Adrenal gland (tissue), 9 donors: ENCODE measurements at regions not wholly inside any gene's neighbourhood (a gene's known extent, or its start where the extent isn't known, plus 50 kb on each side); places are given as distances from the start of the nearest gene placed in this dataset.

Experiments
- DNase-seq, 7 donors: peaks; one replicate each; pipeline ENCODE4 v3.0.0-alpha.2; 2019 to 2020
- H3K27ac ChIP-seq, 5 donors: fragments of 200-600 bp; sonication (generic) in 4 of 5; 1 replicate in 3 of 5; 2 replicates in 2 of 5; pipeline versions ENCODE4 v1.5.1 to v1.8.0; 2016 to 2020; ENCODE audit warnings: mild to moderate bottlenecking in 1 of 5
- H3K27me3 ChIP-seq: fragments of 200-600 bp; 2 replicates; pipeline ENCODE4 v1.8.0; 2021
- H3K36me3 ChIP-seq, 2 donors: fragments of 200-600 bp; replicated peaks in 1 of 2; 1 replicate in 1 of 2; 2 replicates in 1 of 2; pipeline versions ENCODE4 v1.5.1 to v1.8.0; 2018 to 2022
- H3K4me1 ChIP-seq, 2 donors: fragments of 200-600 bp; replicated peaks in 1 of 2; 1 replicate in 1 of 2; 2 replicates in 1 of 2; pipeline versions ENCODE4 v1.5.1 to v1.8.0; 2018 to 2021
- H3K4me3 ChIP-seq, 4 donors: fragments of 200-600 bp; sonication (generic) in 3 of 4; one replicate each; pipeline ENCODE4 v1.5.1; 2016 to 2018
- H3K9me3 ChIP-seq, 3 donors: fragments of 200-600 bp; sonication (generic) in 1 of 3; replicated peaks in 1 of 3; 1 replicate in 2 of 3; 2 replicates in 1 of 3; pipeline versions ENCODE4 v1.5.1 to v1.8.0; 2016 to 2021
- POLR2A ChIP-seq, 2 donors: fragments of 450-650 bp; IDR thresholded peaks; one replicate each; pipeline ENCODE4 v1.6.1; 2017; ENCODE audit warnings: antibody characterized with exemption in 2 of 2, mild to moderate bottlenecking in 2 of 2, moderate library complexity in 1 of 2
- WGBS, 4 donors: extraction: QIAGEN DNeasy Blood & Tissue Kit in 2 of 4; methylation state at CpG; one replicate each; pipeline versions ENCODE4 v1.1.5 to v1.1.7; 2013 to 2017; 5-methylcytosine and 5-hydroxymethylcytosine counted together
- intact Hi-C, 2 donors: fragments of 100-400 bp; cut with DNase I; formaldehyde crosslinking; loops; one replicate each; pipeline versions ENCODE4 v1.14.1 to v1.15.0; 2022 to 2023
- TF ChIP-seq, protein P1 (sequence below), 6 experiments: fragments of 450-650 bp in 4 of 6; fragments of 200-600 bp in 2 of 6; sonication (generic) in 1 of 6; IDR thresholded peaks; 1 replicate in 5 of 6; 2 replicates in 1 of 6; pipeline versions ENCODE4 v1.5.1 to v1.8.0; 2016 to 2021; ENCODE audit warnings: antibody characterized with exemption in 6 of 6, mild to moderate bottlenecking in 2 of 6, moderate library complexity in 1 of 6
- donor health status: healthy with polysubstance abuse.
- donor health status: Bipolar disorder and iron deficiency.
- donor health status: DM: yes; HTN: yes; CAD: no.
- donor health status: DM: no; HTN: no; CAD: no.
- donor health status: DM: no; HTN: no; CAD: no.

DNA sequence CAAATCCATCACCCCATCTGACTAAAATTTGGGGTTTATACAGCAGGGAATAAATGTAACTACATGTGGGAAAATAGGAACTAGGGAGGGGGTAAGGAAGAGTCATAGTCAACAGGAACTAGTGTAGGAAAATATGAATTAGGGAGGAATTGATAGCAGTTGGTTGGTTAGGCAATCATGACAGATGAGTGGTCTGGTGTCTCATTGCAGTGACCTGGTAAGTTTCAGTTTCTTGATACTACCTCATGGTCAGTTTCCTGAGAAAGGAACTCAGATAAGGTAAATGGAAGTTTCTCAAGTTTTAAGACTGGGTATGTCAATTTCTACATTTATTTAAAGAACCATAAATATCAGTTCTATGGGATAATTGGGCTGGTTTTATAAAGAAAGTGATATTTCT is 442.3 kb downstream of the NPIPA7 start:
- no peak for TF ChIP-seq POLR2A (IDR thresholded peaks at IDR 0.05)
- TF ChIP-seq, protein P1, sequence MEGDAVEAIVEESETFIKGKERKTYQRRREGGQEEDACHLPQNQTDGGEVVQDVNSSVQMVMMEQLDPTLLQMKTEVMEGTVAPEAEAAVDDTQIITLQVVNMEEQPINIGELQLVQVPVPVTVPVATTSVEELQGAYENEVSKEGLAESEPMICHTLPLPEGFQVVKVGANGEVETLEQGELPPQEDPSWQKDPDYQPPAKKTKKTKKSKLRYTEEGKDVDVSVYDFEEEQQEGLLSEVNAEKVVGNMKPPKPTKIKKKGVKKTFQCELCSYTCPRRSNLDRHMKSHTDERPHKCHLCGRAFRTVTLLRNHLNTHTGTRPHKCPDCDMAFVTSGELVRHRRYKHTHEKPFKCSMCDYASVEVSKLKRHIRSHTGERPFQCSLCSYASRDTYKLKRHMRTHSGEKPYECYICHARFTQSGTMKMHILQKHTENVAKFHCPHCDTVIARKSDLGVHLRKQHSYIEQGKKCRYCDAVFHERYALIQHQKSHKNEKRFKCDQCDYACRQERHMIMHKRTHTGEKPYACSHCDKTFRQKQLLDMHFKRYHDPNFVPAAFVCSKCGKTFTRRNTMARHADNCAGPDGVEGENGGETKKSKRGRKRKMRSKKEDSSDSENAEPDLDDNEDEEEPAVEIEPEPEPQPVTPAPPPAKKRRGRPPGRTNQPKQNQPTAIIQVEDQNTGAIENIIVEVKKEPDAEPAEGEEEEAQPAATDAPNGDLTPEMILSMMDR (IDR thresholded peaks at IDR 0.05): no peak
- Histone ChIP-seq H3K27ac (no peak overlapping the region), H3K27me3 (no peaks in the 10 kb centered on the region), H3K9me3 (no peaks in the 10 kb centered on the region), H3K4me3 (no peak overlapping the region), H3K4me1 (no peaks in the 10 kb centered on the region), H3K36me3 (no peaks in the 10 kb centered on the region)
- intact Hi-C loops: no loop called here
- DNase-seq: no peak

- H3K27ac ChIP-seq: no peak overlapping the region
- H3K27me3 ChIP-seq: no peaks in the 10 kb centered on the region
- no peaks in the 10 kb centered on the region for H3K9me3 ChIP-seq
- no peak overlapping the region for H3K4me3 ChIP-seq
- no peak for TF ChIP-seq POLR2A (IDR thresholded peaks at IDR 0.05)
- TF ChIP-seq, protein P1 (IDR thresholded peaks at IDR 0.05): no peak
- WGBS, 4 donors: 53 to 63% (median 59%) methylated on average over 6 of the region's 6 CpGs
- no peaks in the 10 kb centered on the region for H3K4me1 ChIP-seq
- DNase-seq: no peak
- H3K36me3 ChIP-seq: no peaks in the 10 kb centered on the region
- intact Hi-C loops: no loop called here
Observed at GRCh38 chr16:16828913-16829398, 450.0 kb downstream of the NPIPA7 start.

- intact Hi-C loops: no loop called here
- DNase-seq: no peak
- no peaks in the 10 kb centered on the region for H3K9me3 ChIP-seq
- H3K27me3 ChIP-seq: no peaks in the 10 kb centered on the region
- H3K36me3 ChIP-seq: no peaks in the 10 kb centered on the region
- H3K4me1 ChIP-seq: no peaks in the 10 kb centered on the region
- no peak for TF ChIP-seq POLR2A (IDR thresholded peaks at IDR 0.05)
- TF ChIP-seq, protein P1 (IDR thresholded peaks at IDR 0.05): no peak
- 83 to 95% (median 87%) methylated on average over 1 of the region's 1 CpG for WGBS, 4 donors
- H3K27ac ChIP-seq: no peak overlapping the region
- H3K4me3 ChIP-seq: no peak overlapping the region
Observed at GRCh38 chr16:16830401-16830800, 451.5 kb downstream of the NPIPA7 start.

- WGBS, 4 donors: 68 to 80% (median 75%) methylated on average over 2 of the region's 2 CpGs
- no peaks in the 10 kb centered on the region for H3K36me3 ChIP-seq
- H3K27ac ChIP-seq: no peak overlapping the region
- no peaks in the 10 kb centered on the region for H3K27me3 ChIP-seq
- DNase-seq: no peak
- H3K4me3 ChIP-seq: no peak overlapping the region
- H3K9me3 ChIP-seq: no peaks in the 10 kb centered on the region
- TF ChIP-seq POLR2A (IDR thresholded peaks at IDR 0.05): no peak
- TF ChIP-seq, protein P1 (IDR thresholded peaks at IDR 0.05): no peak
- intact Hi-C loops: no loop called here
- no peaks in the 10 kb centered on the region for H3K4me1 ChIP-seq
Observed at GRCh38 chr16:16830973-16831372, 452.0 kb downstream of the NPIPA7 start.
